Psoas muscle (tissue), 7 donors: ENCODE measurements at regions not wholly inside any gene's neighbourhood (a gene's known extent, or its start where the extent isn't known, plus 50 kb on each side); places are given as distances from the start of the nearest gene placed in this dataset.
"Not testable (repeated sequence)": the region's sequence is repeated elsewhere in the genome, so short reads cannot be mapped to it uniquely, and the experiment has no call there.

Experiments used
- ATAC-seq, 4 donors: fragments of 200-7000 bp; cut with Tn5 transposase; one replicate each; pipeline ENCODE4 v1.9.1; 2020; ENCODE audit warnings: moderate library complexity in 3 of 4, mild to moderate bottlenecking in 2 of 4
- DNase-seq, 2 donors: peaks; one replicate each; pipeline ENCODE4 v3.0.0-alpha.2; 2020
- H3K27ac ChIP-seq: fragments of 200-600 bp; one replicate; pipeline ENCODE4 v1.8.0; 2022
- H3K27me3 ChIP-seq, 3 donors: fragments of 200-600 bp in 1 of 3; one replicate each; pipeline versions ENCODE4 v1.6.1 to v1.8.0; 2013 to 2022; ENCODE audit warnings: low read length in 2 of 3, mild to moderate bottlenecking in 2 of 3, moderate library complexity in 1 of 3; ENCODE audit not compliant: insufficient read depth in 3 of 3
- H3K36me3 ChIP-seq, 2 donors: fragments of 200-600 bp in 1 of 2; one replicate each; pipeline versions ENCODE4 v1.6.1 to v1.8.0; 2013 to 2022; ENCODE audit warnings: low read depth in 1 of 2, mild to moderate bottlenecking in 1 of 2, moderate library complexity in 1 of 2; ENCODE audit not compliant: insufficient read depth in 1 of 2
- H3K4me1 ChIP-seq: fragments of 200-600 bp; one replicate; pipeline ENCODE4 v1.8.0; 2022
- H3K4me3 ChIP-seq: fragments of 200-600 bp; one replicate; pipeline ENCODE4 v1.8.0; 2022; ENCODE audit warnings: mild to moderate bottlenecking
- H3K9me3 ChIP-seq: fragments of 200-600 bp; one replicate; pipeline ENCODE4 v1.8.0; 2022
- WGBS, 3 donors: extraction: QIAGEN DNeasy Blood & Tissue Kit; methylation state at CpG; one replicate each; pipeline versions ENCODE4 v1.1.6 to v1.1.7; 2013; 5-methylcytosine and 5-hydroxymethylcytosine counted together
- intact Hi-C, 2 donors: fragments of 100-400 bp; cut with DNase I; formaldehyde crosslinking; loops; one replicate each; pipeline versions ENCODE4 v1.11.0 to v1.14.2; 2022
- TF ChIP-seq, protein P1 (sequence below): fragments of 200-600 bp; IDR thresholded peaks from one replicate; pipeline ENCODE4 v1.8.0; 2022; ENCODE audit warnings: antibody characterized with exemption
- donor health status: healthy with polysubstance abuse.
- donor health status: DM: no; HTN: no; CAD: no; lungs with moderate emphysema.
- donor health status: Bipolar disorder and iron deficiency.
- donor health status: healthy.
- donor health status: DM: yes; HTN: yes; CAD: no.
- donor health status: DM: no; HTN: no; CAD: no.
- donor health status: DM: yes; HTN: yes; CAD: no.

DNA sequence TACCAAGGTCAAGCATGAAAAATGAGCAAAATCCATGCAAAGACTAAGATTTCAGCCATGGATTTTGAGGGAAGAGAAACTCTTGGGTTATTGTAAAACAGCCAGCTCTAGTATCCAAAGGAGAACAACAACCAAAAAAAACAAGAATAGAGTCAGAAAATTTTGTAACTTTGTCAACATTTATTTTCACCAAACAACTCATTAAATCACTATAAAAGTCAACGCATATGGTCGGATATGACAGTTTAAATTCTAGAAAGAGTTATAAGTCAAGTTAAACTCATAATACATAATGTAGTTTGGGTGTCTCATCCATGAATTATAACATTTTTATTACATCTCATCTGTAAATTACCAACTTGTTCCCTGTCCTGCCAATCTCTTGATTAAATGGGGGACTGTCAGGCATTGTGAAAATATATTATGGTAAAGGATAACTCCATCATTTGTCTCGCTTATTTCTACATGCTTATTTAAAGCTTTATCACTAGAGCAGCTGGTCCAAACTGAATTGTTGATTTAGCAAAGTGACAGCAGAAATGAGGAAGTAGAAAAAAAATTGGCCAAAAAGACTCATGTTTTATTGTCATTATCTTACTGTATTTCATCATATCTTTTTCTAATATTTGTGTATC lies 224.8 kb upstream of the NOCT start:
- intact Hi-C loops, result no loop called here
- Histone ChIP-seq H3K27ac (no peak overlapping the region), H3K4me3 (no peak overlapping the region), H3K36me3 (no peaks in the 10 kb centered on the region), H3K9me3 (no peaks in the 10 kb centered on the region), H3K27me3 (no peaks in the 10 kb centered on the region), H3K4me1 (no peaks in the 10 kb centered on the region)
- no peak for ATAC-seq
- 66 to 86% (median 75%) methylated on average over 3 of the region's 3 CpGs for WGBS, 3 donors
- DNase-seq, result no peak
- TF ChIP-seq, protein P1, sequence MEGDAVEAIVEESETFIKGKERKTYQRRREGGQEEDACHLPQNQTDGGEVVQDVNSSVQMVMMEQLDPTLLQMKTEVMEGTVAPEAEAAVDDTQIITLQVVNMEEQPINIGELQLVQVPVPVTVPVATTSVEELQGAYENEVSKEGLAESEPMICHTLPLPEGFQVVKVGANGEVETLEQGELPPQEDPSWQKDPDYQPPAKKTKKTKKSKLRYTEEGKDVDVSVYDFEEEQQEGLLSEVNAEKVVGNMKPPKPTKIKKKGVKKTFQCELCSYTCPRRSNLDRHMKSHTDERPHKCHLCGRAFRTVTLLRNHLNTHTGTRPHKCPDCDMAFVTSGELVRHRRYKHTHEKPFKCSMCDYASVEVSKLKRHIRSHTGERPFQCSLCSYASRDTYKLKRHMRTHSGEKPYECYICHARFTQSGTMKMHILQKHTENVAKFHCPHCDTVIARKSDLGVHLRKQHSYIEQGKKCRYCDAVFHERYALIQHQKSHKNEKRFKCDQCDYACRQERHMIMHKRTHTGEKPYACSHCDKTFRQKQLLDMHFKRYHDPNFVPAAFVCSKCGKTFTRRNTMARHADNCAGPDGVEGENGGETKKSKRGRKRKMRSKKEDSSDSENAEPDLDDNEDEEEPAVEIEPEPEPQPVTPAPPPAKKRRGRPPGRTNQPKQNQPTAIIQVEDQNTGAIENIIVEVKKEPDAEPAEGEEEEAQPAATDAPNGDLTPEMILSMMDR, result no peak

DNA sequence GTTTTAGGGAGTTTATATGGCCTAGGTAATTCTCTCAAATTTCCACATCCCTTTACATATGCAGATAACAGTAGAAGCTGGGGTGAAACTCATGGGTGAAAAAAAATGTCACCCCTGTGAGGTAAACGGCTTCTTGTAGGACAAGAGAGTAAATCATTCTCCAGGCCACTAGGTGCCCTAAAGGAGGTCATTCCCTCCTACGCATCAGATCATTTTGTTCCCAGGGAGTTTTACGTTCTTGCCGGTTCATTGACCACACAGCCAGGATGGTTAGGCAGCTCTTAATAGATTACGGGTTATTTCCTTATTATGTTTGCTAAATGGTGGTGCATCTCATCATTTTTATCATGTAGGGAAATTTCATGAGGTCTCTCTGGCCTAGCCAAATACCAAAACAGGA lies 225.8 kb upstream of the NOCT start:
- H3K4me1 ChIP-seq, result no peaks in the 10 kb centered on the region
- H3K9me3 ChIP-seq, result no peaks in the 10 kb centered on the region
- intact Hi-C loops, result no loop called here
- no peak overlapping the region for H3K4me3 ChIP-seq
- H3K36me3 ChIP-seq, result no peaks in the 10 kb centered on the region
- WGBS, 3 donors, result 68 to 74% (median 73%) methylated on average over 5 of the region's 5 CpGs
- TF ChIP-seq, protein P1, result no peak
- no peaks in the 10 kb centered on the region for H3K27me3 ChIP-seq
- DNase-seq (no peak), ATAC-seq (no peak)
- H3K27ac ChIP-seq, result no peak overlapping the region

DNA sequence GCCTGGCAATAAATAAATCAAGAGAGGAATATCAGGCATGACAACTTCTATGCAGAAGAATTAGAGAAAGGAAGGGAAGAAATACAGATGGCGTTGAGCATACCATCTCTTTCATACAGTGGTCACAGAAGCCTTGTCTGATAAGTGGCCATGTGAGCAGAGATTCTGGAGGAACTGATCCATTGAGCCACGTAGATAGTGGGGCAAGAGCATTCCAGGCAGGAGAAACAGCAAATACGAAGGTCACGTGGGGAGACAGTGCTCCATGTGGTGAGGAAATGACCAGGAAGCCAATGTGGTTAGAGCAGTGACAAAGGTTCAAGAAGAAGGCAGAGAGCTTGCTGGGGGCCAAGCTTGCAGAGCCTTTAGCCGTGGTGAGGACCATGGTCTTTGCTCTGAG lies 226.7 kb upstream of the NOCT start:
- H3K27me3 ChIP-seq, result no peaks in the 10 kb centered on the region
- no peak overlapping the region for H3K4me3 ChIP-seq
- 89 to 98% (median 94%) methylated on average over 5 of the region's 5 CpGs for WGBS, 3 donors
- DNase-seq (no peak), ATAC-seq (no peak)
- no peak overlapping the region for H3K27ac ChIP-seq
- intact Hi-C loops, result no loop called here
- no peaks in the 10 kb centered on the region for H3K36me3 ChIP-seq
- H3K4me1 ChIP-seq, result no peaks in the 10 kb centered on the region
- no peaks in the 10 kb centered on the region for H3K9me3 ChIP-seq
- TF ChIP-seq, protein P1, result no peak

DNA sequence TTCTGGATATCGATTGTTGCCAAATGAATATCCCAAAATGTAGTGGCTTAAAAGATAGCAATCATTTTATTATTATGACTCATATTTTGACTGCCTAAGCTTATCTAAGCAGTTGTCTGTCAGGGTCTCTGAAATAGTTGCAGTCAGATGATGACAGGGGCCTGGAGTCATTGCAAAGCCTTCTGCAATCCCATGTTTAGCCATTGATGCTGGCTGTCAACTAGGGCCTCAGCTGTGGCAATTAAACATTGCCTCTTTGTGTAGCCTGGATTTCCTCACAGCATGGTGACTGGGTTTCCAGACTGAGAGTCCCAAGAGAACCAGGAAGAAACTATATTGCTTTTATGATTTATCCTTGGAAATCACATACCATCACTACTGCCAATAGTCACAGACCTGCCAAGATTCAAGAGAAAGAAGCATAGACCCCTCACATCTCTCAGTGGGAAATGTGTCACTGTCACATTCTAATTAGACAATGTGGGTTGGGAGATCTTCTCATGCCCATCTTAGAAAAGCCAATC lies 227.3 kb upstream of the NOCT start:
- intact Hi-C loops, result no loop called here
- Histone ChIP-seq H3K36me3 (no peaks in the 10 kb centered on the region), H3K27ac (no peak overlapping the region), H3K4me3 (no peak overlapping the region), H3K4me1 (no peaks in the 10 kb centered on the region), H3K9me3 (no peaks in the 10 kb centered on the region), H3K27me3 (no peaks in the 10 kb centered on the region)
- DNase-seq (no peak), ATAC-seq (no peak)
- 92 to 95% (median 93%) methylated on average over 1 of the region's 1 CpG for WGBS, 3 donors
- TF ChIP-seq, protein P1, result no peak

DNA sequence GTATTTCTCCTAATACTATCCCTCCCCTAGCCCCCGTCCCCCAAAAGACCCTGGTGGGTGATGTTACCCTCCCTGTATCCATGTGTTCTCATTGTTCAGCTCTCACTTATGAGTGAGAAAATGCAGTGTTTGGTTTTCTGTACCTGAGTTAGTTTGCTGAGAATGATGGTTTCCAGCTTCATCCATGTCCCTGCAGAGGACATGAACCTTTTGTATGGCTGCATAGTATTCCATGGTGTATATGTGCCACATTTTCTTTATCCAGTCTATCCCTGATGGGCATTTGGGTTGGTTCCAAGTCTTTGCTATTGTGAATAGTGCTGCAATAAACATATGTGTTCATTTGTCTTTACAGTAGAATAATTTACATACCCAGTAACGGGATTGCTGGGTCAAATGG lies 235.8 kb upstream of the NOCT start:
- DNase-seq, H3K4me3 ChIP-seq, H3K36me3 ChIP-seq, intact Hi-C loops, H3K27ac ChIP-seq, ATAC-seq, H3K9me3 ChIP-seq, H3K27me3 ChIP-seq, H3K4me1 ChIP-seq: not testable (repeated sequence)
- WGBS, 3 donors, result 98 to 100% (median 100%) methylated on average over 2 of the region's 2 CpGs
